Hypothalamus (tissue), 51 donors: ENCODE measurements at regions not wholly inside any gene's neighbourhood (a gene's known extent, or its start where the extent isn't known, plus 50 kb on each side); places are given as distances from the start of the nearest gene placed in this dataset.

Experiments used
- DNase-seq, 51 donors: peaks; one replicate each; lab custom pipeline; 2025; lab: John Stamatoyannopoulos, UW

- no peak for DNase-seq
These were observed 337.2 kb upstream of the SLC39A10 start for GRCh38 chr2:195319548-195320412.

GRCh38 chr2:195319112-195319460 lies 337.9 kb upstream of the SLC39A10 start:
- no peak for DNase-seq

GRCh38 chr2:195318440-195319111 lies 338.4 kb upstream of the SLC39A10 start:
- peak in 10 of 51 donors; percentile 0 to 71 (median 16) for DNase-seq

GRCh38 chr2:195317550-195317949 lies 339.5 kb upstream of the SLC39A10 start:
- no peak for DNase-seq

- DNase-seq: no peak
These were observed 340.5 kb upstream of the SLC39A10 start for GRCh38 chr2:195316486-195316885.

- DNase-seq: no peak
These were observed 343.1 kb upstream of the SLC39A10 start for GRCh38 chr2:195313962-195314361.

GRCh38 chr2:195312662-195313061 lies 344.4 kb upstream of the SLC39A10 start:
- no peak for DNase-seq

GRCh38 chr2:195308163-195308562 lies 348.9 kb upstream of the SLC39A10 start:
- DNase-seq: no peak

GRCh38 chr2:195307751-195308150 lies 349.3 kb upstream of the SLC39A10 start:
- DNase-seq: no peak

- no peak for DNase-seq
These were observed 352.7 kb upstream of the SLC39A10 start for GRCh38 chr2:195304310-195304709.

- DNase-seq: no peak
These were observed 356.4 kb upstream of the SLC39A10 start for GRCh38 chr2:195300631-195301030.

GRCh38 chr2:195299600-195299999 lies 357.4 kb upstream of the SLC39A10 start:
- DNase-seq: no peak

- DNase-seq: no peak
These were observed 360.5 kb upstream of the SLC39A10 start for GRCh38 chr2:195296490-195296889.

GRCh38 chr2:195289081-195289480 lies 367.9 kb upstream of the SLC39A10 start:
- DNase-seq: no peak

- DNase-seq: no peak
These were observed 377.1 kb upstream of the SLC39A10 start for GRCh38 chr2:195279840-195280427.

GRCh38 chr2:195270466-195271039 lies 386.5 kb upstream of the SLC39A10 start:
- DNase-seq: no peak

GRCh38 chr2:195269220-195269619 lies 387.8 kb upstream of the SLC39A10 start:
- no peak for DNase-seq

- no peak for DNase-seq
These were observed 399.0 kb upstream of the SLC39A10 start for GRCh38 chr2:195257979-195258378.

GRCh38 chr2:195252018-195252417 lies 405.0 kb upstream of the SLC39A10 start:
- DNase-seq: no peak

- DNase-seq: no peak
These were observed 405.8 kb upstream of the SLC39A10 start for GRCh38 chr2:195251214-195251613.

GRCh38 chr2:195238826-195239225 lies 418.2 kb upstream of the SLC39A10 start:
- DNase-seq: no peak
